NT2/D1 (cell line): ENCODE measurements at regions not wholly inside any gene's neighbourhood (a gene's known extent, or its start where the extent isn't known, plus 50 kb on each side); places are given as distances from the start of the nearest gene placed in this dataset.

Experiments used
- DNase-seq: peaks from one replicate; pipeline ENCODE4 v3.0.0-alpha.2; 2011; ENCODE audit warnings: low read depth, low spot score
- H3K27me3 ChIP-seq: 2 replicates; pipeline ENCODE4 v1.6.0; 2011; ENCODE audit warnings: mild to moderate bottlenecking; ENCODE audit not compliant: insufficient read length, insufficient read depth
- H3K36me3 ChIP-seq: 2 replicates; pipeline ENCODE4 v1.6.1; 2011; ENCODE audit warnings: mild to moderate bottlenecking, low read length, mixed read lengths; ENCODE audit not compliant: insufficient read depth, insufficient read length
- H3K4me1 ChIP-seq: 2 replicates; pipeline ENCODE4 v1.5.1; 2011; ENCODE audit not compliant: insufficient read depth, insufficient read length
- H3K4me3 ChIP-seq: 2 replicates; pipeline ENCODE4 v1.5.1; 2011; ENCODE audit warnings: low read depth; ENCODE audit not compliant: insufficient read length
- H3K9ac ChIP-seq: 2 replicates; pipeline ENCODE4 v1.6.0; 2011; ENCODE audit warnings: low read depth; ENCODE audit not compliant: insufficient read length
- H3K9me3 ChIP-seq: 2 replicates; pipeline ENCODE4 v1.5.1; 2011; ENCODE audit warnings: mild to moderate bottlenecking, low read length; ENCODE audit not compliant: insufficient read depth
- SUZ12 ChIP-seq: IDR thresholded peaks from 2 replicates; pipeline ENCODE4 v1.6.1; 2011; ENCODE audit not compliant: insufficient read length, insufficient read depth; ENCODE audit errors: extremely low read depth
- YY1 ChIP-seq: IDR thresholded peaks from 2 replicates; pipeline ENCODE4 v1.6.1; 2011; ENCODE audit not compliant: insufficient read length, insufficient read depth
- ZNF274 ChIP-seq: IDR thresholded peaks from 2 replicates; pipeline ENCODE4 v1.6.1; 2011; ENCODE audit warnings: mild to moderate bottlenecking, low read depth, low read length

- H3K4me1 ChIP-seq: no peaks in the 10 kb centered on the region
- DNase-seq: no peak
- H3K36me3 ChIP-seq: no peaks in the 10 kb centered on the region
- H3K4me3 ChIP-seq: no peak overlapping the region
- H3K27me3 ChIP-seq: no peaks in the 10 kb centered on the region
- no peak overlapping the region for H3K9ac ChIP-seq
- H3K9me3 ChIP-seq: no peaks in the 10 kb centered on the region
- no peak for TF ChIP-seq ZNF274
- no peak for TF ChIP-seq SUZ12
- no peak for TF ChIP-seq YY1
Measured at GRCh38 chr6:120112980-120113379, 763.4 kb upstream of the MAN1A1 start.

DNA sequence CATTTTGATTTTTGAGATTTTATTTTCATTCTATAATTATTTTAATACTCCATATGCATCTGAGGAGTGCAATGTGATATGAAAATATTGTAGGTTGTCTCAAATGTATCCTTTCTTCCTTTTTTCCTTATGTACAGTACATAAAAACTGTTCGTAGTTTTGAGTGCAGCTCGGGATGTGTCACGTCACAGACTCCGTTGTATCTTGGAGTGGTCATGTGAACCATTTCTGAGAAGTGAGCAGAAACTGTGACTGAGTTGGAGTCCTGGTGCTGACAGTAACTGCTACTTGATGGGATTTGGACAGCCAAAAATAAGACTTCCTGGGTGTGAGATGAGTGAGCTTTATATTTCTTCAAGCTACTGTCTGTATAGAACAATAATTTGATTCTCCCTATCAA lies 761.4 kb upstream of the MAN1A1 start:
- H3K9ac ChIP-seq: no peak overlapping the region
- H3K9me3 ChIP-seq: no peaks in the 10 kb centered on the region
- H3K4me1 ChIP-seq: no peaks in the 10 kb centered on the region
- TF ChIP-seq ZNF274 (no peak), YY1 (no peak), SUZ12 (no peak)
- no peak overlapping the region for H3K4me3 ChIP-seq
- DNase-seq: no peak
- H3K27me3 ChIP-seq: no peaks in the 10 kb centered on the region
- H3K36me3 ChIP-seq: no peaks in the 10 kb centered on the region

DNA sequence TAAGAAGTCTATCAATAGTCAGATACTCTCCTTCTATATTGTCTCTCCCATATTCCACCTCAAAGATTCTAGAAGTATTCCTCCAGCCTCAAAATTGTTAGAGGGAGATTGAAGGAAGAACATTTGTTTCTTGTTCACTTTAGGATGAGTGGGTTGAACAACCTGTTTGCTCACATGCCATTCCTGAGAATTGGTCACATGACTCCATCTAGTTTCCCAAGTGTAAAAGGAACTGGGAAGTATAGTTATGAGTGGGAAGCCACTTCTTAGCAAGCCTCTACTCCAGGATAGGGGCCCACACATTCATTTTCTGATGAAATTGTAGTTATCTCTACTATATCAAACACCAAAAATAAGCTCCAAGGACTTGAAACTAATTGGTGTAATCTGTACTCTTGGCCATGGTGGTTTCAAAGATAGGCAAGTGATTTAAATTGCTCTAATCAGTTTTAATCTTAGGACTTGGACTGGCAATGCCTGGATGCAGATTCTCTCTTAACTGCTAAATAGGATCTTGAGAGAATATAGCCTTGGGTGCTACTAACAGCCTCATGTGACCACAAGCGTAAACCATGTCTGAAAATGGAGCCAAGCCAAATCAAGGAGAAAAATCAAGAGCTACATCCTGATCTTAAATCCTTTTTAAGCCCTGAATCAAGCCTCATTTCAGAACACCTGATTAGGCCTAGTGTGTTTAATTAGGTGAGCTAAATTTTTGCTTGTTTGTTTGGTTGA lies 758.7 kb upstream of the MAN1A1 start:
- no peaks in the 10 kb centered on the region for H3K27me3 ChIP-seq
- H3K4me1 ChIP-seq: no peaks in the 10 kb centered on the region
- no peaks in the 10 kb centered on the region for H3K9me3 ChIP-seq
- no peaks in the 10 kb centered on the region for H3K36me3 ChIP-seq
- no peak overlapping the region for H3K9ac ChIP-seq
- no peak overlapping the region for H3K4me3 ChIP-seq
- TF ChIP-seq YY1: no peak
- no peak for TF ChIP-seq ZNF274
- TF ChIP-seq SUZ12: no peak
- no peak for DNase-seq

- DNase-seq: no peak
- Histone ChIP-seq H3K9me3 (no peaks in the 10 kb centered on the region), H3K36me3 (no peaks in the 10 kb centered on the region), H3K9ac (no peak overlapping the region), H3K27me3 (no peaks in the 10 kb centered on the region), H3K4me3 (no peak overlapping the region), H3K4me1 (no peaks in the 10 kb centered on the region)
- no peak for TF ChIP-seq SUZ12
- TF ChIP-seq ZNF274: no peak
- no peak for TF ChIP-seq YY1
Measured at GRCh38 chr6:120103618-120104017, 754.1 kb upstream of the MAN1A1 start.

GRCh38 chr6:120096696-120097260 lies 747.2 kb upstream of the MAN1A1 start:
- no peak overlapping the region for H3K9ac ChIP-seq
- no peak for DNase-seq
- TF ChIP-seq SUZ12: no peak
- TF ChIP-seq ZNF274: no peak
- TF ChIP-seq YY1: no peak

GRCh38 chr6:120083186-120083585 lies 733.6 kb upstream of the MAN1A1 start:
- Histone ChIP-seq H3K36me3 (no peaks in the 10 kb centered on the region), H3K9ac (no peak overlapping the region), H3K4me1 (no peaks in the 10 kb centered on the region), H3K9me3 (no peaks in the 10 kb centered on the region), H3K27me3 (no peaks in the 10 kb centered on the region), H3K4me3 (no peak overlapping the region)
- no peak for TF ChIP-seq SUZ12
- TF ChIP-seq YY1: no peak
- no peak for DNase-seq

More at GRCh38 chr6:120096696-120097260, 747.2 kb upstream of the MAN1A1 start:
- H3K4me3 ChIP-seq: no peak overlapping the region
- H3K9me3 ChIP-seq: no peaks in the 10 kb centered on the region
- H3K27me3 ChIP-seq: no peaks in the 10 kb centered on the region
- H3K36me3 ChIP-seq: no peaks in the 10 kb centered on the region
- no peaks in the 10 kb centered on the region for H3K4me1 ChIP-seq

GRCh38 chr6:120077489-120077888 lies 727.9 kb upstream of the MAN1A1 start:
- TF ChIP-seq YY1 (no peak), SUZ12 (no peak), ZNF274 (no peak)
- H3K4me1 ChIP-seq: no peaks in the 10 kb centered on the region
- no peaks in the 10 kb centered on the region for H3K36me3 ChIP-seq
- no peak for DNase-seq
- H3K9me3 ChIP-seq: no peaks in the 10 kb centered on the region
- H3K9ac ChIP-seq: no peak overlapping the region
- no peak overlapping the region for H3K4me3 ChIP-seq
- H3K27me3 ChIP-seq: no peaks in the 10 kb centered on the region

DNA sequence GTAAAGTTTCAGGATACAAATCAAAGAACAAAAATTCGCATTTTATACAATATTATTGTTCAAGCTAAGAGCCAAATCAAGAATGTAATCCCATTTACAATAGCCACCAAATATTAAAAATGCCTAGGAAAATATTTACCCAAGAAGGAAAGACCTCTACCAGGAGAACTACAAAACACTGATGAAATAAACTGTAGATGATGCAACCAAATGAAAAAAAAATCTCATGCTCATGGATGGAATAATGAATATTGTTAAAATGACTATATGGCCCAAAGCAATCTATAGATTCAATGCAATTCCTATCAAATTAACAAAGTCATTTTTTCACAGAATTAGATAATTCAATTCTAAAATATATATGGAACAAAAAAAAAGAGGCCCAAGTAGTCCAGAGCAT lies 708.8 kb upstream of the MAN1A1 start:
- TF ChIP-seq YY1 (no peak), SUZ12 (no peak), ZNF274 (no peak)
- no peak overlapping the region for H3K4me3 ChIP-seq
- no peaks in the 10 kb centered on the region for H3K27me3 ChIP-seq
- no peaks in the 10 kb centered on the region for H3K9me3 ChIP-seq
- H3K4me1 ChIP-seq: no peaks in the 10 kb centered on the region
- no peaks in the 10 kb centered on the region for H3K36me3 ChIP-seq
- no peak for DNase-seq
- no peak overlapping the region for H3K9ac ChIP-seq
